Tibial artery (tissue), 4 donors: ENCODE measurements at regions not wholly inside any gene's neighbourhood (a gene's known extent, or its start where the extent isn't known, plus 50 kb on each side); places are given as distances from the start of the nearest gene placed in this dataset.

ENCODE experiments used
- DNase-seq, 2 donors: peaks; one replicate each; pipeline ENCODE4 v3.0.0-alpha.2; 2019
- H3K27ac ChIP-seq, 2 donors: fragments of 200-600 bp; sonication (generic) in 1 of 2; 1 replicate in 1 of 2; 2 replicates in 1 of 2; pipeline ENCODE4 v1.5.1; 2018 to 2019; ENCODE audit warnings: mild to moderate bottlenecking in 1 of 2
- H3K27me3 ChIP-seq, 2 donors: fragments of 200-600 bp; sonication (generic) in 1 of 2; one replicate each; pipeline versions ENCODE4 v1.5.1 to v1.6.0; 2016 to 2019
- H3K36me3 ChIP-seq, 3 donors: fragments of 200-600 bp; sonication (generic) in 2 of 3; one replicate each; pipeline ENCODE4 v1.5.1; 2016 to 2019; ENCODE audit warnings: mild to moderate bottlenecking in 2 of 3
- H3K4me1 ChIP-seq, 4 donors: fragments of 200-600 bp; sonication (generic) in 2 of 4; 1 replicate in 3 of 4; 2 replicates in 1 of 4; pipeline ENCODE4 v1.5.1; 2016 to 2019
- H3K4me3 ChIP-seq, 2 donors: fragments of 200-600 bp; sonication (generic) in 1 of 2; 1 replicate in 1 of 2; 2 replicates in 1 of 2; pipeline ENCODE4 v1.5.1; 2018 to 2019; ENCODE audit warnings: mild to moderate bottlenecking in 2 of 2
- H3K9me3 ChIP-seq, 3 donors: fragments of 200-600 bp; sonication (generic) in 1 of 3; one replicate each; pipeline ENCODE4 v1.5.1; 2016 to 2019
- intact Hi-C: fragments of 100-400 bp; cut with DNase I; formaldehyde crosslinking; loops from one replicate; pipeline ENCODE4 v1.15.0; 2023; ENCODE audit warnings: low total_unique reads
- TF ChIP-seq, protein P1 (sequence below), 2 experiments: fragments of 200-600 bp in 1 of 2; fragments of 450-650 bp in 1 of 2; IDR thresholded peaks; one replicate each; pipeline ENCODE4 v1.5.1; 2017 to 2019; ENCODE audit warnings: antibody characterized with exemption in 2 of 2, mild to moderate bottlenecking in 1 of 2, moderate library complexity in 1 of 2

DNA sequence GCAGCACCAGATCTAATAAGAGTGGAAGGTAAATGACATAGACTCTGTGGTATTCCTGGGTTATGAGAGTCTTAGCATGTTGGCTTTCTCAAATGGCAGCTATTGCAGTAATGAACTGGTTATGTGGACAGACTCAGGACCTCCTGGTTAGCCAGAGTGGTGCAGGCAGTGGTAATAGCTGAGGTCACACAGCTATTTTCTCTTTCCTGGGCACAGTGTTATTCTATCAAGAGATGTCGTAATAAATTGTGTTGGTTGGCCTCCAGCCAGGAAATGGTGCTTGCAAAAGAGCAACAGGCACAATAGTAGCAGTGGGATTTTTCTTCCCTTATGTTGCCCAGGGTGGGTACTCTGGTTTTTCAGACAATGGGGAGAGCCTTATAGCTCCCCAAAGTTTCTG is 279.2 kb upstream of the FGF16 start:
- TF ChIP-seq, protein P1, sequence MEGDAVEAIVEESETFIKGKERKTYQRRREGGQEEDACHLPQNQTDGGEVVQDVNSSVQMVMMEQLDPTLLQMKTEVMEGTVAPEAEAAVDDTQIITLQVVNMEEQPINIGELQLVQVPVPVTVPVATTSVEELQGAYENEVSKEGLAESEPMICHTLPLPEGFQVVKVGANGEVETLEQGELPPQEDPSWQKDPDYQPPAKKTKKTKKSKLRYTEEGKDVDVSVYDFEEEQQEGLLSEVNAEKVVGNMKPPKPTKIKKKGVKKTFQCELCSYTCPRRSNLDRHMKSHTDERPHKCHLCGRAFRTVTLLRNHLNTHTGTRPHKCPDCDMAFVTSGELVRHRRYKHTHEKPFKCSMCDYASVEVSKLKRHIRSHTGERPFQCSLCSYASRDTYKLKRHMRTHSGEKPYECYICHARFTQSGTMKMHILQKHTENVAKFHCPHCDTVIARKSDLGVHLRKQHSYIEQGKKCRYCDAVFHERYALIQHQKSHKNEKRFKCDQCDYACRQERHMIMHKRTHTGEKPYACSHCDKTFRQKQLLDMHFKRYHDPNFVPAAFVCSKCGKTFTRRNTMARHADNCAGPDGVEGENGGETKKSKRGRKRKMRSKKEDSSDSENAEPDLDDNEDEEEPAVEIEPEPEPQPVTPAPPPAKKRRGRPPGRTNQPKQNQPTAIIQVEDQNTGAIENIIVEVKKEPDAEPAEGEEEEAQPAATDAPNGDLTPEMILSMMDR (IDR thresholded peaks at IDR 0.05) = no peak
- H3K9me3 ChIP-seq = peaks cover 0 to 5% (median 0%) of the 10 kb centered on the region in 3 donors
- H3K27ac ChIP-seq = peak overlapping the region in 1 of 2 donors; percentile 28
- no peaks in the 10 kb centered on the region for H3K36me3 ChIP-seq
- peak; percentile 51 to 82 for DNase-seq
- no peaks in the 10 kb centered on the region for H3K27me3 ChIP-seq
- H3K4me1 ChIP-seq = peaks cover 0 to 18% (median 0%) of the 10 kb centered on the region in 4 donors
- H3K4me3 ChIP-seq = no peak overlapping the region
- intact Hi-C loops = no loop called here

DNA sequence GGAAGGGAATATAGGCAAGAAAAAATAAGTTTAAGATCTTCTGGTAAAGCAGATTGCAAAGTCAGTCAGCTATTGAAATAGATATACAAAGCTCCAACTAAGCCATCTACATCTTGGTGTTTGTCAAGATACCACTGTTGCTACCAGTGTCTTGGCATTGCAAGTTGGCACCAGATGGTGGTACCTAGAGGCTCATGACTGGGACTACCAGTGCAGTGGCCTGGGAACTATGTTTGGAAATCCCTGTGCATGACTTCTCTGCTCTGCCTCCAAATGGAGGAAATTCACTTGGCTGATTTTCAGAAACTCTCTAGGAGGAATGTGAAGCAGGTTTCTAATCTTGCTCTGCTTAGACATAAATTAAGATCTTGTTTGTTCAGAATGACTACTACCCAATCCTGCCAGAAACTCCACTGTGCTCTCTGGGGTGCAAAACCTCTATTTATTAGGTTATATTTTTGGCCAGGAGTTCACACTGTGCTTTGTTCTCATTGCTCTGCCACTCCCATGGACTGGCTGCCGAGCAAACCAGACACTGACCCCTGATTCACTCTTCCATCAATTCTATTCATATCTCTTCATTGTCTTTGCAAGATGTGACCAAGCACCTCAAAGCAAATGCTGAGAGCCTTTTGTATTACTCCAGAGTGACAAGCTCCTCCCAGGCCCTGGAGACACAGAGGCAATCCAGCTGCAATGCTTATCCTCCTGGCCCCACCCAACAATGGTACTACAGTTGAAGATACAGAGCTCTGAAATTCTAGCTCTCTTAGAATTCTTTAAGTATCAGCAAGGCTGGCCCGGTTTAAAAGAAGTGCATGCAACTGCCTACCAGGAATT is 272.3 kb upstream of the FGF16 start:
- TF ChIP-seq, protein P1 (IDR thresholded peaks at IDR 0.05) = no peak
- intact Hi-C loops = no loop called here
- Histone ChIP-seq H3K27me3 (no peaks in the 10 kb centered on the region), H3K27ac (peak overlapping the region; percentile 22 to 54), H3K36me3 (no peaks in the 10 kb centered on the region), H3K4me3 (no peak overlapping the region), H3K9me3 (peaks cover 0 to 5% (median 0%) of the 10 kb centered on the region in 3 donors), H3K4me1 (peaks cover 0 to 17% (median 0%) of the 10 kb centered on the region in 4 donors)
- peak; percentile 21 to 69 for DNase-seq

DNA sequence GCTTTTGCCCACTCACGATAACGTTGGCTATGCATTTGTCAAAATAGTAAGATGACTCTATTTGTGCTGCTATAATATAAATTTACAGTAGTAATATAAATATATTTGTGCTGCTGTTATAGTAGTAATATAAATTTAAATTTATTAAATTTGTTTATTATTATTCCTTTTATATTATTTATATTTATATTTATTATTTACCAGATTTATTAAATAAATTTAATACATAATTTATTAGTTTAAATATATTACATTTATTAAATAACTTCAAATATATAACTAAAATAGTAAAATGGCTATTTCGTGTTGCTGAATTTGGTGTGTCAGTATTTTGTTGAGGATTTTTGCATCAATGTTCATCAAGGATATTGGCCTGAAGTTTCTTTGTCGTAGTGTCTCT is 246.5 kb upstream of the FGF16 start:
- Histone ChIP-seq H3K9me3 (no peaks in the 10 kb centered on the region), H3K27ac (no peak overlapping the region), H3K4me1 (no peaks in the 10 kb centered on the region), H3K4me3 (no peak overlapping the region), H3K36me3 (no peaks in the 10 kb centered on the region), H3K27me3 (no peaks in the 10 kb centered on the region)
- no peak for DNase-seq
- intact Hi-C loops = no loop called here
- TF ChIP-seq, protein P1 (IDR thresholded peaks at IDR 0.05) = no peak

DNA sequence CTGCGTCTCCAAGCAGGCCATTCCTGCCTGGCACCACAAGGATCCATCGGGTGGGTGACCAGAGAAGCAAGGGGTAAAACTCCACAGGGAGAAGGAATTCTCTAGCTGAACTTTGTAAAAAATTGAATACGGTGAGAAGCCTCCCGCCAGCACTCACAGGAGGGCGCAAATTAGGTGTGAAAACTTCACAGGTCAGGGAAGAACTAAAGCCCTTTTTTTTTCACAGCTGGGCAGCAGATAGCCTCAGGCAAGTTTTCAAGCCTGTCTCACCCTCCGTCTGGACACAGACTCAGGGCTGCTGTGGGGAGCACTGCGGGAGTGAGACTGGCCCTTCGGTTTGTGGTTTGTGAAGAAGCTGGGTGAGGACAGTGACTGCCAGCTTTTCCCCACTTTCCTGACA is 224.1 kb upstream of the FGF16 start:
- Histone ChIP-seq H3K4me3 (no peak overlapping the region), H3K27me3 (no peaks in the 10 kb centered on the region), H3K27ac (no peak overlapping the region), H3K4me1 (no peaks in the 10 kb centered on the region), H3K36me3 (no peaks in the 10 kb centered on the region), H3K9me3 (no peaks in the 10 kb centered on the region)
- TF ChIP-seq, protein P1 (IDR thresholded peaks at IDR 0.05) = no peak
- intact Hi-C loops = no loop called here
- no peak for DNase-seq

DNA sequence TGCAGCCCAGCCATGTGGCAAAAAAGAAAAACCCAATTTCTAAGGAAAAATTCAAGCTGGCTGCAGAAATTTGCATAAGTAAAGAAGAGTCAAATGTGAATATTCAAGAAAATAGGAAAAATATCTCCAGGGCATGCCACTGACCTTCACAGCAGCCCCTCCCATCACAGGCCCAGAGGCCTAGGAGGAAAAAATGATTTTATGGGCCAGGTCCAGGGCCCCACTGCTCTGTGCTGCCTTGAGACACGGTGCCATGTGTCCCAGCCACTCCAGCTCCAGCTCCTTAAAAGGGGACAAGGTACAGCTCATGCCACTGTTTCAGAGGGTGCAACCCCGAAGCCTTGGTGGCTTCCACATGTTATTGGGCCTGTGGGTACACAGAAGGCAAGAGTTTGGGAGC is 182.7 kb upstream of the FGF16 start:
- peaks cover 0 to 33% (median 29%) of the 10 kb centered on the region in 3 donors for H3K9me3 ChIP-seq
- TF ChIP-seq, protein P1 (IDR thresholded peaks at IDR 0.05) = no peak
- no peaks in the 10 kb centered on the region for H3K27me3 ChIP-seq
- H3K27ac ChIP-seq = no peak overlapping the region
- no peaks in the 10 kb centered on the region for H3K36me3 ChIP-seq
- H3K4me3 ChIP-seq = no peak overlapping the region
- H3K4me1 ChIP-seq = no peaks in the 10 kb centered on the region
- DNase-seq = no peak
- intact Hi-C loops = no loop called here
